SIG-M5 treated with dmso at 0.1 percent for 504 hours (cell line): ENCODE measurements at regions not wholly inside any gene's neighbourhood (a gene's known extent, or its start where the extent isn't known, plus 50 kb on each side); places are given as distances from the start of the nearest gene placed in this dataset.
A peak's percentile ranks its signal among the peaks of the same experiment; 100 is the strongest.

Source experiments
- DNase-seq: peaks from one replicate; lab custom pipeline; 2025; ENCODE audit not compliant: unreplicated experiment; lab: John Stamatoyannopoulos, UW

- DNase-seq, result no peak
These were observed 276.7 kb upstream of the JARID2 start for GRCh38 chr6:14969126-14969525.

GRCh38 chr6:14972379-14973067, 273.3 kb upstream of the JARID2 start:
- no peak for DNase-seq

- DNase-seq, result no peak
These were observed 271.5 kb upstream of the JARID2 start for GRCh38 chr6:14974372-14974771.

- DNase-seq, result no peak
These were observed 270.9 kb upstream of the JARID2 start for GRCh38 chr6:14974792-14975470.

- peak; percentile 9 for DNase-seq
These were observed 270.4 kb upstream of the JARID2 start for GRCh38 chr6:14975471-14975817.

GRCh38 chr6:14977747-14978382, 268.0 kb upstream of the JARID2 start:
- DNase-seq, result peak; percentile 6

- DNase-seq, result peak; percentile 45
These were observed 263.9 kb upstream of the JARID2 start for GRCh38 chr6:14981960-14982359.

GRCh38 chr6:14983599-14984518, 262.0 kb upstream of the JARID2 start:
- DNase-seq, result no peak

GRCh38 chr6:14984519-14984853, 261.4 kb upstream of the JARID2 start:
- no peak for DNase-seq

- DNase-seq, result no peak
These were observed 260.5 kb upstream of the JARID2 start for GRCh38 chr6:14985366-14985765.

GRCh38 chr6:14986370-14986769, 259.5 kb upstream of the JARID2 start:
- no peak for DNase-seq

- DNase-seq, result no peak
These were observed 258.4 kb upstream of the JARID2 start for GRCh38 chr6:14987490-14987889.

GRCh38 chr6:14992382-14992781, 253.5 kb upstream of the JARID2 start:
- no peak for DNase-seq

- no peak for DNase-seq
These were observed 250.7 kb upstream of the JARID2 start for GRCh38 chr6:14995208-14995607.

- no peak for DNase-seq
These were observed 249.8 kb upstream of the JARID2 start for GRCh38 chr6:14995966-14996602.

GRCh38 chr6:14996892-14997291, 249.0 kb upstream of the JARID2 start:
- DNase-seq, result no peak

GRCh38 chr6:14997507-14997906, 248.4 kb upstream of the JARID2 start:
- DNase-seq, result no peak

- no peak for DNase-seq
These were observed 246.8 kb upstream of the JARID2 start for GRCh38 chr6:14999106-14999505.

GRCh38 chr6:15001326-15001910, 244.5 kb upstream of the JARID2 start:
- DNase-seq, result no peak

- no peak for DNase-seq
These were observed 237.6 kb upstream of the JARID2 start for GRCh38 chr6:15008269-15008668.

- no peak for DNase-seq
These were observed 230.9 kb upstream of the JARID2 start for GRCh38 chr6:15014958-15015357.
